Caco-2 (cell line): ENCODE measurements at regions not wholly inside any gene's neighbourhood (a gene's known extent, or its start where the extent isn't known, plus 50 kb on each side); places are given as distances from the start of the nearest gene placed in this dataset.

Experiments used
- BruUV-seq: library from RNA; stranded (reverse); fragments of 400-500 nt; replicated peaks from 2 replicates; lab custom pipeline; 2021; lab: Mats Ljungman, UMichigan
- CTCF ChIA-PET: fragments of 300-600 bp; sonication (Branson Sonifier 250); formaldehyde crosslinking; loops from one replicate; lab custom pipeline; 2022; ENCODE audit warnings: antibody characterized with exemption; lab: Charles Lee
- POLR2A ChIA-PET: fragments of 300-600 bp; sonication (Branson Sonifier 250); formaldehyde crosslinking; loops from one replicate; lab custom pipeline; 2022; ENCODE audit warnings: antibody characterized with exemption; lab: Charles Lee
- DNase-seq, 2 experiments: peaks; one replicate each; pipeline versions ENCODE4 v3.0.0 to v3.0.0-alpha.2; 2020 to 2022
- H3K27me3 ChIP-seq: replicated peaks from 2 replicates; pipeline ENCODE4 v1.6.0; 2011; ENCODE audit warnings: low read length; ENCODE audit not compliant: control insufficient read depth, insufficient read depth
- H3K36me3 ChIP-seq: 2 replicates; pipeline ENCODE4 v1.5.1; 2011; ENCODE audit warnings: low read length; ENCODE audit not compliant: control insufficient read depth, insufficient read depth
- H3K4me1 ChIP-seq: fragments of 250-450 bp; sonication (Bioruptor Pico); 2 replicates; pipeline ENCODE4 v1.5.1; 2020; ENCODE audit warnings: mild to moderate bottlenecking
- H3K4me3 ChIP-seq: 2 replicates; pipeline ENCODE4 v1.5.1; 2011; ENCODE audit warnings: low read depth, mild to moderate bottlenecking, control low read depth, low read length
- H3K9me3 ChIP-seq: fragments of 250-450 bp; sonication (Bioruptor Pico); 2 replicates; pipeline ENCODE4 v1.5.1; 2020; ENCODE audit warnings: mild to moderate bottlenecking, moderate library complexity
- H3K27ac Mint-ChIP-seq: one replicate; pipeline ENCODE4 v1.8.0; 2022; ENCODE audit warnings: mixed read lengths; ENCODE audit not compliant: unreplicated experiment
- H3K27me3 Mint-ChIP-seq: one replicate; pipeline ENCODE4 v1.8.0; 2022; ENCODE audit warnings: mixed read lengths; ENCODE audit not compliant: insufficient read depth, unreplicated experiment
- H3K36me3 Mint-ChIP-seq: one replicate; pipeline ENCODE4 v1.8.0; 2022; ENCODE audit warnings: mild to moderate bottlenecking, mixed read lengths; ENCODE audit not compliant: insufficient read depth, unreplicated experiment
- H3K4me1 Mint-ChIP-seq: one replicate; pipeline ENCODE4 v1.8.0; 2022; ENCODE audit warnings: low read depth, mixed read lengths; ENCODE audit not compliant: unreplicated experiment
- H3K4me3 Mint-ChIP-seq: one replicate; pipeline ENCODE4 v1.8.0; 2022; ENCODE audit warnings: mild to moderate bottlenecking, moderate library complexity, mixed read lengths; ENCODE audit not compliant: unreplicated experiment
- H3K9me3 Mint-ChIP-seq: one replicate; pipeline ENCODE4 v1.8.0; 2022; ENCODE audit warnings: mixed read lengths; ENCODE audit not compliant: unreplicated experiment
- intact Hi-C: fragments of 100-400 bp; cut with micrococcal nuclease; formaldehyde crosslinking; loops from one replicate; pipeline ENCODE4 v1.10.0; 2022; ENCODE audit not compliant: unreplicated experiment
- TF ChIP-seq, protein P1 (sequence below), 2 experiments: fragments of 200-600 bp in 1 of 2; IDR thresholded peaks; 1 replicate in 1 of 2; 2 replicates in 1 of 2; pipeline versions ENCODE4 v1.5.1 to v1.8.0; 2011 to 2022; ENCODE audit warnings: antibody characterized with exemption in 1 of 2, control low read depth in 1 of 2, inconsistent platforms in 1 of 2, low read depth in 1 of 2, low read length in 1 of 2, mild to moderate bottlenecking in 1 of 2, moderate library complexity in 1 of 2; ENCODE audit not compliant: insufficient read depth in 1 of 2, severe bottlenecking in 1 of 2, unreplicated experiment in 1 of 2

DNA sequence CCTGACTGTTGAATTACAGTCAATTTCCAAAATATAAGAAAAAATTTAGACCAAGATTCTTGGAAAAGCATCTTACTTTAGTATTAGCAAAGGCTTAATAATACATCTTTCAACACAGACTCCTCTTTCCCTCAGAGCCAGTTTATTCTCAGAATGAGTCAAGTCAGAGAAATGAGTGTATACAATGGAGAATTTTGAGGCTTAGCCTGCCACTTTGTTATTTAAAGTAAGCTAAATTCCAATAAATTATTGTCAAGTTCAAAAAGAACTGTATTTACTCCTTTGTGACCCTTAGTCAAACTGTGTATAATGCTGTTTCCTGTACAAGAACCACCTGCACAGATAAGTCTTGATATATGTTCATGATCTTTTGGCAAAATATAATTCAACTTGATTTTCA lies 428.5 kb upstream of the ITGA1 start:
- Mint-ChIP-seq H3K9me3 (no peaks in the 10 kb centered on the region), H3K4me1 (no peaks in the 10 kb centered on the region), H3K36me3 (no peaks in the 10 kb centered on the region), H3K27ac (no peak overlapping the region), H3K27me3 (peaks cover 2% of the 10 kb centered on the region), H3K4me3 (no peak overlapping the region)
- Histone ChIP-seq H3K27me3 (no peaks in the 10 kb centered on the region), H3K36me3 (no peaks in the 10 kb centered on the region), H3K9me3 (no peaks in the 10 kb centered on the region), H3K4me3 (no peak overlapping the region), H3K4me1 (no peaks in the 10 kb centered on the region)
- DNase-seq: no peak
- ChIA-PET POLR2A (no interaction called here), CTCF (no interaction called here)
- intact Hi-C loops: loop anchor here (10.0 kb wide), 2 partner anchors 354 to 514 kb away; no protein-coding TSS in a partner anchor
- TF ChIP-seq, protein P1, sequence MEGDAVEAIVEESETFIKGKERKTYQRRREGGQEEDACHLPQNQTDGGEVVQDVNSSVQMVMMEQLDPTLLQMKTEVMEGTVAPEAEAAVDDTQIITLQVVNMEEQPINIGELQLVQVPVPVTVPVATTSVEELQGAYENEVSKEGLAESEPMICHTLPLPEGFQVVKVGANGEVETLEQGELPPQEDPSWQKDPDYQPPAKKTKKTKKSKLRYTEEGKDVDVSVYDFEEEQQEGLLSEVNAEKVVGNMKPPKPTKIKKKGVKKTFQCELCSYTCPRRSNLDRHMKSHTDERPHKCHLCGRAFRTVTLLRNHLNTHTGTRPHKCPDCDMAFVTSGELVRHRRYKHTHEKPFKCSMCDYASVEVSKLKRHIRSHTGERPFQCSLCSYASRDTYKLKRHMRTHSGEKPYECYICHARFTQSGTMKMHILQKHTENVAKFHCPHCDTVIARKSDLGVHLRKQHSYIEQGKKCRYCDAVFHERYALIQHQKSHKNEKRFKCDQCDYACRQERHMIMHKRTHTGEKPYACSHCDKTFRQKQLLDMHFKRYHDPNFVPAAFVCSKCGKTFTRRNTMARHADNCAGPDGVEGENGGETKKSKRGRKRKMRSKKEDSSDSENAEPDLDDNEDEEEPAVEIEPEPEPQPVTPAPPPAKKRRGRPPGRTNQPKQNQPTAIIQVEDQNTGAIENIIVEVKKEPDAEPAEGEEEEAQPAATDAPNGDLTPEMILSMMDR (IDR thresholded peaks at IDR 0.05; ENCODE audit: insufficient read depth in 1 of 2, low read depth in 1 of 2, low read length in 1 of 2, severe bottlenecking in 1 of 2, unreplicated experiment in 1 of 2): no peak
- BruUV-seq: no TSS peak

- Histone ChIP-seq H3K9me3 (no peaks in the 10 kb centered on the region), H3K36me3 (no peaks in the 10 kb centered on the region), H3K27me3 (no peaks in the 10 kb centered on the region), H3K4me3 (no peak overlapping the region), H3K4me1 (no peaks in the 10 kb centered on the region)
- intact Hi-C loops: no loop called here
- TF ChIP-seq, protein P1 (IDR thresholded peaks at IDR 0.05; ENCODE audit: insufficient read depth in 1 of 2, low read depth in 1 of 2, low read length in 1 of 2, severe bottlenecking in 1 of 2, unreplicated experiment in 1 of 2): no peak
- no TSS peak for BruUV-seq
- Mint-ChIP-seq H3K9me3 (no peaks in the 10 kb centered on the region), H3K4me1 (no peaks in the 10 kb centered on the region), H3K27ac (no peak overlapping the region), H3K27me3 (peaks cover 2% of the 10 kb centered on the region), H3K4me3 (no peak overlapping the region), H3K36me3 (no peaks in the 10 kb centered on the region)
- ChIA-PET CTCF (no interaction called here), POLR2A (no interaction called here)
- DNase-seq: no peak
These were observed 426.7 kb upstream of the ITGA1 start for GRCh38 chr5:52360985-52361384.

DNA sequence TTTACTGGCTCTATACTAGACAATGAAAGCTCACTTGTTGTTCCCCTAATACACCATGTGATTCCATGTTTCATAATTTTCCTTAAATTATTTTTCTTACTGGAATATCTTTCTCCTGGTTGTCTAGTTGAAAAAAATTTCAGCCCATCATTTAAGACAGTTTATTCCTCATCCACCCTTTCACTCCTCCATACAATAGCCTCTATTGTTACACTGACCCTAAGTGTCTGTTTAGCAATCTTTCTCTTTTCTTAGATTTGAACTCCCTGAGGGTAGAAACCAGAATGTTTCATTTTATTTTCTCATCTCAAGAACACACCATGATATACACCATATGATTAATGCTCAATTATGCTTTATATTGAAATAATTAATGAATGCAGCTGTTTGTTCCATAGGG lies 413.4 kb upstream of the ITGA1 start:
- H3K27me3 ChIP-seq: no peaks in the 10 kb centered on the region
- ChIA-PET CTCF (no interaction called here), POLR2A (no interaction called here)
- Mint-ChIP-seq H3K27ac (no peak overlapping the region), H3K27me3 (no peaks in the 10 kb centered on the region), H3K9me3 (no peaks in the 10 kb centered on the region), H3K36me3 (no peaks in the 10 kb centered on the region), H3K4me3 (no peak overlapping the region), H3K4me1 (no peaks in the 10 kb centered on the region)
- H3K9me3 ChIP-seq: no peaks in the 10 kb centered on the region
- no peak overlapping the region for H3K4me3 ChIP-seq
- TF ChIP-seq, protein P1 (IDR thresholded peaks at IDR 0.05; ENCODE audit: insufficient read depth in 1 of 2, low read depth in 1 of 2, low read length in 1 of 2, severe bottlenecking in 1 of 2, unreplicated experiment in 1 of 2): no peak
- no peaks in the 10 kb centered on the region for H3K36me3 ChIP-seq
- no peak for DNase-seq
- intact Hi-C loops: no loop called here
- no peaks in the 10 kb centered on the region for H3K4me1 ChIP-seq
- no TSS peak for BruUV-seq
